ENCODE measurements at regions not wholly inside any gene's neighbourhood (a gene's known extent, or its start where the extent isn't known, plus 50 kb on each side); places are given as distances from the start of the nearest gene placed in this dataset.

- Histone ChIP-seq H3K4me3 (ENCODE audit: control insufficient read depth in 2 of 3, extremely low read depth in 1 of 3, insufficient read depth in 2 of 3, low read depth in 1 of 3, low read length in 3 of 3) (no peak overlapping the region), H3K27ac (ENCODE audit: control insufficient read depth, insufficient read depth, low read length) (no peak overlapping the region), H3K4me2 (ENCODE audit: control insufficient read depth, extremely low read depth, insufficient read depth, low read depth, low read length) (no peak overlapping the region), H3K79me2 (ENCODE audit: control insufficient read depth, insufficient read depth, low read length) (no peaks in the 10 kb centered on the region), H4K20me1 (ENCODE audit: control insufficient read depth, extremely low read depth, insufficient read depth, low read length) (no peaks in the 10 kb centered on the region), H3K9ac (ENCODE audit: control insufficient read depth, extremely low read depth, insufficient read depth, low read length) (no peak overlapping the region), H3K9me3 (ENCODE audit: control insufficient read depth, low read depth, low read length) (no peaks in the 10 kb centered on the region), H3K36me3 (ENCODE audit: control insufficient read depth in 2 of 2, extremely low read depth in 1 of 2, insufficient read depth in 2 of 2, low read length in 2 of 2) (no peaks in the 10 kb centered on the region), H3K4me1 (ENCODE audit: control insufficient read depth, extremely low read depth, insufficient read depth, low read length) (no peaks in the 10 kb centered on the region), H3K9me1 (ENCODE audit: control insufficient read depth, extremely low read depth, insufficient read depth, low read length) (no peaks in the 10 kb centered on the region), H3K27me3 (ENCODE audit: control insufficient read depth, extremely low read depth, insufficient read depth, low read length) (no peaks in the 10 kb centered on the region), H2AFZ (ENCODE audit: control insufficient read depth, low read length) (no peak overlapping the region)
- FAIRE-seq = no peak
- TF ChIP-seq CTCF (optimal IDR thresholded peaks at IDR 0.05 in 1 of 3, IDR thresholded peaks at IDR 0.05 in 1 of 3, conservative IDR thresholded peaks at IDR 0.05 in 1 of 3; ENCODE audit: extremely low read depth in 1 of 3, insufficient read depth in 2 of 3, low read length in 3 of 3) (no peak), EZH2 (IDR thresholded peaks at IDR 0.05; ENCODE audit: low read length) (no peak)
- DNase-seq (ENCODE audit: low read depth, low spot score) = no peak
- dilution Hi-C loops (cut with MboI; ENCODE audit: extremely low pct_ligation_motif_present, low sequenced_read_pairs) = no loop called here
Measured at GRCh38 chr7:114255404-114255841, 159.2 kb upstream of the FOXP2 start.

- Histone ChIP-seq H2AFZ (ENCODE audit: control insufficient read depth, low read length) (no peak overlapping the region), H3K9me3 (ENCODE audit: control insufficient read depth, low read depth, low read length) (no peaks in the 10 kb centered on the region), H4K20me1 (ENCODE audit: control insufficient read depth, extremely low read depth, insufficient read depth, low read length) (no peaks in the 10 kb centered on the region), H3K4me1 (ENCODE audit: control insufficient read depth, extremely low read depth, insufficient read depth, low read length) (no peaks in the 10 kb centered on the region), H3K4me2 (ENCODE audit: control insufficient read depth, extremely low read depth, insufficient read depth, low read depth, low read length) (no peak overlapping the region), H3K27me3 (ENCODE audit: control insufficient read depth, extremely low read depth, insufficient read depth, low read length) (no peaks in the 10 kb centered on the region), H3K9ac (ENCODE audit: control insufficient read depth, extremely low read depth, insufficient read depth, low read length) (no peak overlapping the region), H3K27ac (ENCODE audit: control insufficient read depth, insufficient read depth, low read length) (no peak overlapping the region), H3K36me3 (ENCODE audit: control insufficient read depth in 2 of 2, extremely low read depth in 1 of 2, insufficient read depth in 2 of 2, low read length in 2 of 2) (no peaks in the 10 kb centered on the region), H3K79me2 (ENCODE audit: control insufficient read depth, insufficient read depth, low read length) (no peaks in the 10 kb centered on the region), H3K4me3 (ENCODE audit: control insufficient read depth in 2 of 3, extremely low read depth in 1 of 3, insufficient read depth in 2 of 3, low read depth in 1 of 3, low read length in 3 of 3) (no peak overlapping the region), H3K9me1 (ENCODE audit: control insufficient read depth, extremely low read depth, insufficient read depth, low read length) (no peaks in the 10 kb centered on the region)
- dilution Hi-C loops (cut with MboI; ENCODE audit: extremely low pct_ligation_motif_present, low sequenced_read_pairs) = no loop called here
- no peak for DNase-seq (ENCODE audit: low read depth, low spot score)
- TF ChIP-seq CTCF (optimal IDR thresholded peaks at IDR 0.05 in 1 of 3, IDR thresholded peaks at IDR 0.05 in 1 of 3, conservative IDR thresholded peaks at IDR 0.05 in 1 of 3; ENCODE audit: extremely low read depth in 1 of 3, insufficient read depth in 2 of 3, low read length in 3 of 3) (no peak), EZH2 (IDR thresholded peaks at IDR 0.05; ENCODE audit: low read length) (no peak)
- FAIRE-seq = no peak
Measured at GRCh38 chr7:114243646-114244045, 171.0 kb upstream of the FOXP2 start.

Measured in keratinocyte (primary cell).